ENCODE measurements at regions not wholly inside any gene's neighbourhood (a gene's known extent, or its start where the extent isn't known, plus 50 kb on each side); places are given as distances from the start of the nearest gene placed in this dataset.

- TF ChIP-seq CTCF (IDR thresholded peaks at IDR 0.05), result no peak
- TF ChIP-seq POLR2AphosphoS5 (IDR thresholded peaks at IDR 0.05; ENCODE audit: low read depth, low read length), result no peak
- TF ChIP-seq REST (IDR thresholded peaks at IDR 0.05; ENCODE audit: insufficient read depth in 1 of 2, low read depth in 2 of 2, low read length in 1 of 2), result no peak
- no peak for TF ChIP-seq TCF7L2 (IDR thresholded peaks at IDR 0.05; ENCODE audit: low read depth, low read length)
Observed at GRCh38 chr2:145800151-145801091, 1280.5 kb upstream of the ZEB2 start.
